ENCODE measurements at regions not wholly inside any gene's neighbourhood (a gene's known extent, or its start where the extent isn't known, plus 50 kb on each side); places are given as distances from the start of the nearest gene placed in this dataset.

DNA sequence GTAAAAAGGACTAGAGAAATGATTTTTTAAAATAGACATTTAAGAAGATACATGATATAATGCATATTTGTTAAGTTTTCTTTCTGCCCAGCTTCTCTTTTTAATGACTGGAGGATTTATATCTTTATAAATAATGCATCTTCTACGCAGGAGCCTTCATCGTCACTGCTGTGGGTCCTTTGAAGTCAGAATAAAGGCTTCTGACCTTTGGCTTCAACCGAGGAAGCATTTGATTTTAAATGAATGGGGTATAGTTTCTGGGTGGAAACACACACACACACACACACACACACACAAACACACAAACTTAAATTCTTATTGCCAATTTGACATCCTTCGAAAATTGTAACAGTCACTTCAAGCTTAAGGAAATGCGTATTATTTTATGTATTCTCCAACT, 690.9 kb downstream of the BRINP3 start:
- TF ChIP-seq POLR2A (IDR thresholded peaks at IDR 0.05; ENCODE audit: low read length), result no peak
- TF ChIP-seq CEBPB (IDR thresholded peaks at IDR 0.05), result no peak
- no peak for TF ChIP-seq ZNF302 (CRISPR knock-in tag; IDR thresholded peaks at IDR 0.05)

All from A549 (cell line).